Retina (tissue), 1 donor: ENCODE measurements at regions not wholly inside any gene's neighbourhood (a gene's known extent, or its start where the extent isn't known, plus 50 kb on each side); places are given as distances from the start of the nearest gene placed in this dataset.

ENCODE experiments used
- DNase-seq: peaks from one replicate; pipeline ENCODE4 v3.0.0-alpha.2; 2016

DNA sequence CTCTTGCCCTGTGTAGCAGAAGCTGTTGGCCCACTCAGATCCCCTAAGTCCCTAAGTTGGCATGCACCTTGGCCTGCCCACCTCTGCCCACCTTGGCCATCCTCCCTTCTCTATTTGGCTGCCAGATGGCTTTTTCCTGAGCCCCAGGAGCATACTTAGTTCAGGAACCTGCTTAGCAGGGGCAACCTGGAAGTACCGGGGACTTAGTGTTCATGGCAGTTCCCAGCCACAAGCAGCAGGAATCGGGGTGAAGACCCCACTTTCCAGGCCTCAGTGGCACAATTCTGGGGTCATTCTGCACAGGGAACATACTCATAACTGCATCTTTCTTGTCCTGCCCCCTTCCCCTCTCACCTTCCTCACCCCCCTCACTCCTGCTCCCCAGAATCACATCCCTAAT is 158.0 kb upstream of the PMEPA1 start:
- no peak for DNase-seq

DNA sequence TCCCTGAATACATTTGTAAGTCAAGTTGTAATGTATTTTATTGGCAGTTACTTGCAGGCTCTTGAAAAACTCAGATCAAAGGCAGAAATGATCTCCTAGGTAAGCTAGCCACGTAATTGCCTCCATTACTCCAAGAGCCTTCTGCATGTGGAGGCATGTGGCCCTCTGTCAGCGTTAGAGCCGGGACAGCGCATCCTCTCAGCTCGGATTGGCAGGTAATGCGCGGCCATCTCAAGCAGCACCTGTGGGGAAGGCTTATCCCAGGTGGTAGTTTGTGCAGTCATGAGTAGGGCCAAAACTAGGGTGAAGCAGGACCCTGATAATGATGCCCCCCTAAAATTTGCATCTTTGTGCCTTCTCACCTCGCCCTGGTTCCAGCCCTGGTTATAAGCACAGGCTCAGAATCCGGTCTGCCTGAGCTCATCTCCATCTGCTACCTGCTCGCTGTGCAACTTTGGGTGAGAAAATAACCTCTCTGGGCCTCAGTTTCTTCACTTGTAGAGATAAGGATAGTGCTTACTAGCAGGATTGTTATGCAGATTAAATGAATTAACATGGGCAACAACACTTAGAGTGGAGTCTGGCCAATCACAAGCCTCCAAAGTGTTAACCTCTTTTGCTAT is 157.5 kb upstream of the PMEPA1 start:
- no peak for DNase-seq

DNA sequence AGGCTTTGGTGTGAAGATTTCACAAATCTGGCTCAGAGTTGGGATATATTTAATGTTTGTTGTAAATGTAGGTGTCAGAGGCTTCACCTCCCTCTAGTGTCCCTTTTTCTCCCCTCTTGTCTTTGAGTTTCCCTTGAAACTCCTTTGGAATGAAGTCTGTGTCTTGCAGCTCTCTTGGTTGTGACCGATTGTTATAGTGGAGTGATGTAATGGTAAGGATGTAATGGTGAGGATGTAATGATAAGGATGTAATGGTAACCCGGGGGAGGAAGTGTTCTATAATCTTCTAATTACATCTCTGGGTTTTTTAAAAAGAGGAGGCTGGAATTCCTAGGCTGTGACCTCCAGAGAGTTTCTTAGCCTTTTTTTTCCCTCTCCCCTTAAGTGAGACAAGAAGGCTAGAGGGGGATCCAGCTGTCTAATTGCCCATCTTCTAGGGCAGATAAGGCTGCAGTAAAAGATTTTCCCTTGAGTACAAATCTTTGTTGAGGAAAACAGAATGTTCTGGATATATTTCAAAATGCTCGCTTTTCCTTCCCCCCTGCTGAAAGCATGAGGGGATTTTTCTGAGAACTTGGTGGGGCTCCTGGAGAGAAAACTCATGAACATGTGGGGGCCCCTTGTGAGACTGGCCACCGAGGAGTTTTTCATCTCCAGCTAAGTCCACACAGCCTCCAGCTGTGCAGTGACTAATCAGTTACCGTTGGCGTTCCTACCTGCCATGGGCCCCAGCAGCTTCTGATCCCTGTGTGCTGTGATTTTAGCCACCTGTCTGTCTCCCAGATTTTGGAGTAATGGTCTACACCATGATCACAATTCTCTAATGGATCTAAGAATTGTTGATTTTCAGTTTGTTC is 156.7 kb upstream of the PMEPA1 start:
- DNase-seq, result no peak

DNA sequence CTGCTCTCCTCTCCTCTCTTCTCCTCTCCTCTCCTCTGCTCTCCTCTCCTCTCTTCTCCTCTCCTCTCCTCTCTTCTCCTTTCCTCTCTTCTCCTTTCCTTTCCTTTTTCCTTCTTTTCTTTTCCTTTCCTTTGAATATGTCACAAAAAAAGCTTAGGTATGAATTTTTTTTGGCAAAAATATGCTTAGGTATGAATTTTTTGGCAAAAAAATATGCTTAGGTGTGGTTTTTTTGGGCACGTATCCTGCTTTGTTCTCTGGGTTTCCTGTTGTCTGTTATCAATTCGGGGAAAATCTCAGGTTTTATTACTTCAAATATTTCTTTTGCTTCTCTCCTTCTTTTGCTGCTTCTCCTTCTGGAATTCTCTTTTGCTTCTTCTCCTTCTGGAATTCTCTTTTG is 155.5 kb upstream of the PMEPA1 start:
- no peak for DNase-seq

DNA sequence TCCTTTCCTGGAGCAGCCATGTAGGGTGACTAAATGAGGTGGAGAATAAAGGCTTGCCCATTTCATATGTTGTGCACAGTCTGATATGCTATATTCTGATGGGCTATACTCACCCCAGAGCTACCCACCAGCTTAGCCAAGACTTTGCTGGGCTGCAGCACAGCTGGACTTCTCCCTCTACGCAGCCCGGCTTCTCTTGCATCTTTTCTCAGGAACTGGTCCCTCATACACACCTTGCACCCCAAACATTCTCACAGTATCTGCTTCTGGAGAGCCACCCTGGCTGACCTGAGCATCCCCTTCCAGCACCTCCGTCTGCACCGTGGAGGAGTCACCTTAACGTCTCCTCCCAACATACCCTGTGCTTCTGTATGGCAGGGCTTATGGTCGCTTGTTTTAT is 150.8 kb upstream of the PMEPA1 start:
- DNase-seq, result no peak

DNA sequence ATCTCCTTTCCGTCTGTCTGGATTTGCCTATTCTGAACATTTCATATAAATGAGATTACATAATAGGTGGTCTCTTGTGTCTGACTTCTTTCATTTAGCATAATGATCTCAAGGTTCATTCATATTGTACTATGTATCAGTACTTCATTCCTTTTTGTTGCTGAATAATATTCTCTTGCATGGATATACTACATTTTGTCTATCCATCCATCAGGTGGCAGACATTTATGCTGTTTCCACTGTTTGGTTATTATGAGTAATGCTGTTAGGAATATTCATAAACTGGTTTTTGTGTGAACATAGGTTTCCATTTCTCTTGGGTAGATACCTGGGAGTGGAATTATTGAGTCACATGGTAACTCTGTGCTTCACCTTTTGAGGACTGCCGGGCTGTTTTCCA is 148.2 kb upstream of the PMEPA1 start:
- no peak for DNase-seq

DNA sequence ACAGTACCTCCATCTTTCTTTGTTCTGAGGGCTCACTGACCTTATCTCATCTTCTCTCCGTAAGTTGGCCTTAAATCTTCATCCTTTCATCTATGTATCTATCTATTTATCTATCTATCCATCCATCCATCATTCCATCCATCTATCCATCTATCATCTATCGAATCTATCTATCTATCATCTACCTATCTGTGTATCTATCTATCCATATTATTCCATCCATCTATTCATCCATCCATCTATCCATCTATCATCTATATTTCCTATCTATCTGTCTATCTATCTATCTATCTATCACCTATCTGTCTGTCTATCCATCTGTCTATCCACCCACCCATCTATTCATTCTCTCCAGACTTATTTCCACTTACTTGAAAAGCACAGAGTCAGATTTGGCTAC is 147.3 kb upstream of the PMEPA1 start:
- DNase-seq, result no peak

DNA sequence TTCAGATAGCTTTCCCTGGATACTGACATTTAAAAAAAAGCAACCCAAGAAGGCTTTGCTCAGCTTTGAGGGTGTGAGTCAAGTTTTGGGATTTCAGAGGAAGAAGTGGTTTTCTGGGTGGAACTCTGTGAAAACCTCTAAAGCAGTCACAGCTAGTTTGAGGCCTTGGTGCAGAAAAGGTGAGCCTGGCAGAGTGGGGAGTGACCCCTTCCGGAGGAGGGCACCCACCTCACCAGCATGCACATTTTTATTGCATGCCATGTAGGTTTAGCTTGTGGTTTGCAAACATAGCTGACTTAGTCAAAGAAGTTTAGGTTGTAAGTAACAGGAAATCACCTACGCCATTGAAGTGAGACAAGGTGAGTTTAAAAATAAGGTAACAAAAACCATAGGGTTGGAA is 146.8 kb upstream of the PMEPA1 start:
- no peak for DNase-seq

DNA sequence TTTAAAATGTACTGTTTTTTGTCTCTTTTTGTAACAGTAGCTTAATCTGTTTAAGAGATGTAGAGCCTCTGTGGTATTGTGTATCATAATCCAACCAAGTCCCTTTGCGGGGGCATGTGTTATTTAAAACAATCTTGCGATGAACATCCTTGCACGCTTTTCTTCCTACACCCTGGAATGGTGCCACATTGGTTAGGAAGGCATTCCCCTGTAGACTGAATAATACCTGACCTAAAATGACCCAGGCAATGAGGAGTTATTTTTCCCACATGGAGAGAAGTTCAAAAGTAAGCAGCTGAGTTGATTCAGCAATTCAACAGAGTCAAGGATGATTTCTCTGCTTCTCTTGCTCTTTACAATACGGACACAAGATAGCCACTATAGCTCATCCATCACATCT is 142.0 kb upstream of the PMEPA1 start:
- DNase-seq, result no peak

DNA sequence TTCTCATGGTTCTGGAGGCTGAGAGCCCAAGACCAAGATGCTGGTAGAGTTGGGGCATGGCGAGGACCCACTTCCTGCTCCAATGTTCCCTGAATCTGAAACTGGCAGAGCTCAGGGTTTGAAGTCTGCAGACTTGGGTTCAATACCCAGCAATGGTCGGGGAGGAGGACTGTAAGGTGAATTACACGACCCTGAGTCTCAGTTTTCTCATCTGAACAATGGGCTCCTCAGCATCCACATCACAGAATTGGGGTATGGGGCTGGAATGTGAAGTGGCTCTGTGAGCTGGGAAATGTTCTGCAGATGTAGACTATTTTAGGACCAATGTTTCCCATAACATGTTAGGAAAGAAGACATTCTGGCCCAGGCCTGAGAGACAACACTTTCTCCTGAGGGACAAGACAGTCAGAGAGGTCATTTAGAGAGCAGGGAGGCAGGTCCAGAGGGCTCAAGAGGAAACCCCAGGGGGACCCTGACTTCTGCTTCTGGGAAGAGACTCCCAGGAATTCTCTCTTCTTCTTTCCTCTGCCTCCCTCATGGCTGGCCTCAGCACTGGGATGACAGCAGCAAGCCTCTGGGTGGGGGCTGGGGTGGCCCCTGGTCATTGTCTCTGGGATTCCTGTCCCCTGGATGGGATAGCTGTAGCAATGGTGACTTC is 141.3 kb upstream of the PMEPA1 start:
- DNase-seq, result no peak

DNA sequence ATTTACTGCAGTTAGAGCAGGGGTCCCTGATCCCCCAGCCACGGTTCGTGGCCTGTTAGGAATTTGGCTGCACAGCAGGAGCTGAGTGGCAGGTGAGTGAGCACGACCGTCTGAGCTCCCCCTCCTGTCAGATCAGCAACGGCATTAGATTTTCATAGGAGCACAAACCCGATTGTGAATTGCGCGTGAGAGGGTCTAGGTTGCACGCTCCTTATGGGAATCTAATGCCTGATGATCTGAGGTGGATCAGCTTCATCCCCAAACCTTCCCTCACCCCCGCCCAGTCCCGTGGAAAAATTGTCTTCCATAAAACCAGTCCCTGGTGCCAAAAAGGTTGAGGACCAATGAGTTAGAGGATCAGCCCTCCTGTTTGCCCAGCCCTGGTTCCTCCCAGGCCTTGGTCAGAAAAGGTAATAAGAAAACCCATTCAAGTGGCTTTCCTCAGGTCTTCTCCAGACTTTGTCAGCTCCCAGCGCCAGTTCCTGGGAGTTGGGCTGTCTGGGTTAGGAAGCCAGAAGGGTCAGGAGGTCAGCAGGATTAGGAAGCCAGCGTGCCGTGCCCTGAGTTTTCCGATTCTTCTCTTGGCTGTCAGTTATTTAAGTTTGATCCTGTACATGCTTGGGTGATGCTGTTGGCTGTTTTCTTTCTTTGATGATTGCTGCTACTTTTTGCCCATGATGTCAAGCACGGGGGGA is 139.9 kb upstream of the PMEPA1 start:
- no peak for DNase-seq

DNA sequence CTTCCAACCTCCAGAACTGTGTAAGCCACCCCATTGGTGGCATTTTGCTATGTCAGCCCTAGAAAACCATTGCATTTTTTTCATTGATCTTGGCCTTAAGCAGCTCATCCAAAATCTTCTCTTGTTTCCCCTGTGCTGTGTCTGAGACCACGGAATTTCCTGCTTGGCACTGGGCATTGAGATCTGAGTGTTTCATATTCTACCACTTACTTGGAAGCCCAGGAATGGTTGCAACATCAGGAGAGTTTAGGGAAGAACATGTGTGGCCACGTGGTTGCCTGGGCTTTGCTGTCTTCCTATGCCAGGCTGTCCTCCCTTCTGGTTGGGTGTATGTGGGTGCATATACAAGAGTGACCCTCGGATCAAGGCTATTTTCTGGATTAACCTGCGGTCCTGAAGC is 139.3 kb upstream of the PMEPA1 start:
- DNase-seq, result no peak

DNA sequence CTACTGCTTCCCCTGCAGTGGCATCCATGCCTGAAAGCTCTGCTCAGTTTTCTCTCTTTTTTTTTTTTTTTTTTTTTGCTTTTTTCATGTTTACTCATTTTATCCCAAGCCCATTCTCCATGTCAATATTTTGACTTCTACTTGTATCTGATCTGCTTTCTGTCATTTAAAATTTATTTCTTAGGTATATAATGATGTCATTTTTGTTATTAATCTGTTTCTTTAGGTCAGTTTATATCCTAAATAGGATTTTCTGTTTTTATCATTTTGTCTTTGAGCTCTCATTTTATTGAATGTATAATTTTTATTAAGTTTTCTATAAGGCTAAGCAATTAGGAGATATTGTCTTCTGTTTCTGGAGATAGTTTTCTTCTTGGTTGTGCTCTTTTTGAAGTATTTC is 138.5 kb upstream of the PMEPA1 start:
- no peak for DNase-seq

DNA sequence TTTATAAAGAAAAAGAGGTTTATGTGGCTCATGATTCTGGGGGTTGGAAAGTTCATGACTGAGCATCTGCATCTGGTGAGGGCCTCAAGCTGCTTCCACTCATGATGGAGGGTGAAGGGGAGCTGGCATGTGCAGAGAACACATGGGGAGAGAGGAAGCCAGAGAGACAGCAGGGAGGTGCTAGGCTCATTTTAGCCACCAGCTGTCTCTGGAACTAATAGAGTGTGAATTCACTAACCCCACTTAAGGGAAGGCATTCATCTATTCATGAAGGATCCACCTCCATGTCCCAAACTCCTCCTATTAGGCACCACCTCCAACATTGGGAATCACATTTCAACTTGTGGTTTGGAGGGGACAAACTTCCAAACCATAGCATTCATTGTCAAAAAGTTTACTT is 137.3 kb upstream of the PMEPA1 start:
- DNase-seq, result no peak

DNA sequence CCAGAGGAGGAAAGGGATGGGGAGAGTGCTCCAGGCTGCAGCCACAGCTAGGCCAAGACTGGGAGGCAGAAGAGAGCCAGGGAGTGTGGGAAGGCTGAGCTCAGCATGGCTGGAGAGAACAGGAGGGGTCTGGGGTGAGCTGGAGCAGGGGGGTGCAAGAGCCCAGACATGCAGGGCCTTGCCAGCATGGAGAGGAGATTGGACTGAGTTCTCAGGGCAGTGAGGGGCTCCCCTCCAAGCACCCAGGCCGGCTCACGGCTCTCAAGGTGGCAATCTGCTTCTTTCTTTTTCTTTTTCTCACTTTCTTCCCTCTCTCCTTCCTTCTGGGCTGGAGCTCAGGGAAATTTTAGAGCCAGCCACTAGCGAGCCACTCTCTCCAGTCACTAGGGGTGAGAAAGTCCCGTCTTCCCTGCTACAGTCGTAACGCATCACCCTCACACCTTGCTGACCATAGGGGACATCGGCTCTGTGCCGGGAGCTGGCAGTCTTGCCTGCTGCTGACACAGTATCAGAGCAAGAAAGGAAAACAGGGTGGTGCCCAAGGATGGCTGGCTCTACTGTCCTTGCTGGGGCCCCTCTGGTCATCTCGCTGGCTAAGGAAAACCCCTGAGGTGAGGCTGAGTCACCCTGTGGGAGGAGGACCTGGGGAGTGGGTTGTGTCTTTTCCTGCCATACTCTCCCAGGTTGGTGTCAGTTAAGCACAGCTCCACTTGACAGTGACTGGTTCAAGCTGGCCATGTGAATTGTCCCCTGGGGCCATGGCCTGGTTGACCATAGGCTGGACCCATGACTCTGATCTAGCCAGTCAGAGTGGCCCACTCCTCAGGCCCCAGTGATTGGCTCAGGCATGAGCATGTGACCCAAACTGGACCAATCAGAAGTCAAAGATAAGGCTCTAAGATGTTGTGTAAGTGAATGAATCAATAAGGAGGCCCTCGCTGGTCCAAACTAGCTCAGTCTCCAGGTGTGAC is 135.1 kb upstream of the PMEPA1 start:
- DNase-seq, result no peak

DNA sequence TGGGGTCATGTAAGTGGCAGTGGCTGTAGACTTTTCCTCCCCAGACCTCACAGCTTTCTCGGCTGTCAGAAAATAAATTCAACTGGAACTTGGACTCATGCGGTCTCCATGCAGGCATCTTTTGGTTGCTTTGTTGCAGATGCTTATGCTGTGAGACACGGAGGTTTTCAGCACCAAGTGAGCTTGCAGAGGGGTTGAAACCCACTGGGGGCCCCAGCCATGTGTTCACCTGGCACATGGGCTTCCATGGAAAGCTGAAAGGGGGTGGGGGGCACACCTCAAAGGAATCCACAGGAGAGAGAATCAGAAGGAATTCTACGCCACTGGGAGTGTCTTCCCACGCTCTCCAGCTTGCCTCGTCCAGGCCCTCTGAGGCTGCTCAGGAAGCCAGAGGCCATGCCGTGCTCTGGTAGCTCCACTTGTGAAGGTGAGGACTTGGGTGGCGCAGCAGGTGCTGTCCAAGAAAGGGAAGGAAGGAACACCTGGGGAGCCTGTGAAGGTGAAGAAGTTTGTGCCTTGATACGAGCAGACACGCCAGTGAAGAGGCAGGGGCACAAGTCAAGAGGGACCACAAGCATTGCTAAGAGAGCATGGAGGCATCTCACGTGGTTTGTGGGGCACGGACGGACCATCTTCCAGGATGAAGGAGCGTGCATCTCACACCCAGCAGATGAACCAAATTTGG is 134.3 kb upstream of the PMEPA1 start:
- no peak for DNase-seq

DNA sequence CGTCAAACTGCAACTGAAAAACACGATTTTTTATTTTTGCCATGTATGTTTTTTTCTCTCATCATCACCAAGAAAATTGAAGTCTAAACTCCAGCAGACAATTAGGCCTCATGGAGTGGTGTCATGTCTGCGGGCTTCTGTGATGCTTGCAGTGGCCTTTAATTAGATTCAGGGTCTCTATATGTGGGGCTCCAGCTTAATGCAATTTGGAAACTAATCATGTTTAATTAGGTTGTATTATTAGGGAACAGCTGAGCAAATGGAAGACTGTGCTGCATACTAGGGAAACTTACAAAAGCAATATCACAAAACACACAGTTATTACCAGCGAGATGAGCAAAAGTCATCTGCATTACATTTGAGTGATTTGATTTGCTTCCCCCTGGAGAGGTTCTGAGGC is 132.9 kb upstream of the PMEPA1 start:
- DNase-seq, result no peak

DNA sequence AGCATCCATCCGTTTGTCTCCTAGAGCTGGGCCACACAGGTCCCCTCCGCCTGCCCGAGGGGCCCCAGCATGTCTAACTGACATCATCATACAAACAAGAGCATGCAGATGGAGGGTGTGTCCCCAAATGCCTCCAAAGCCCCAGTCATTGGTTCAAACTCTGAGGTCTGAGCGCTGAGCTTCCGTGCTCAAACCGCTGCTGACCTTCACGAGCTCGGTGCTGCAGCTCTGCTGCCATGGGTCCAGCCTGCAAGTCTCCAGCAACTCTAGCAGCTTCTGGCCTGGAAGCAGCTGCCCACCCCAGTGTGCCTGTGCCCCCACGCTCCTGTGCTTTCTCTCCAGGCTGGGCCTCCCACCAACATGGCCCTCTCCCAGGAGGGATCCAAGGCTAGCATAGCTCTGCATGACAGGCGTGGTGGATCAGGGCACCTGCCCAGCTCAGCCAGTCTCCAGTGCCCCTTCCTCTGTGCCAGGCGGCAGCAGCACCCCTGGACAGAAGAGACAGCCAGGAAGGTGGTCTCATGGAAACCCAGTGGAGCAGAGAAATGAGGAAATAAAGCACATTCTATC is 131.6 kb upstream of the PMEPA1 start:
- no peak for DNase-seq

DNA sequence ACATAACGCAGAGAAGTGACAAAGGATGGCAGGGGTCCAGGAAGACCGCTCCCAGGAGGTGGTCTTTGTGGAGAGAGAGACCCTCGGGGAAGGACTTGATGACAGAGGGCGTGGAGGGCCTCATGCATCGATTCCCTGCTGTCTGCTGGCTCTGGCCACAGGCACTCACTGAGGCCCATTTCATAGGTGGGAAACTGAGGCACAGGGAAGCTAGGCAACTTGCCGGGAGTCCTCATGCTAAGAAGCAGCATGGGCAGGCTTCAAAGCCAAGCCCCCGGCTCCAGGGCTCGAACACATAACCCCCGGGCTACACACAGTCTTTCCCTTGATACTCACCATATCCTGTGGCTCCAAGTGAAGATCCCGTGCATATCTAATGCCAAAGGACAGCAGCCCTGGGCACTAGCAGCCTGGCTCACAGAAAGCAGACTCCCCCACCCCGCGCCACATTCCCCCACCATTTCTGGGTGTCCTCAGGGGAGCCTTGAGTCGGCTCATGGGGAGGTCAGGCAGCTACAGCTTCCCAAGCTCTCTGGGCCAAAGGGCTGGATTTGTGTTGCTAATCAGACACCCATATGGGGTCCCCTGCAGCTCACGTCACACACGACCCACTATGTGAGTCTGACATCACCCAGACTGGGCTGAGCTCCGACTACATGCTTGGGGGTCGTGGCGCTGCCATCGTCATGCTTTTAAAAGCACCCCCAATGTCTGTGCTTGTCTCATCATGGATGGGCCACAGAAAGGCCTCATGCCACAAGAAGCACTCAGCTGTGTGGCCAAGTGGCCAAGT is 130.9 kb upstream of the PMEPA1 start:
- no peak for DNase-seq

DNA sequence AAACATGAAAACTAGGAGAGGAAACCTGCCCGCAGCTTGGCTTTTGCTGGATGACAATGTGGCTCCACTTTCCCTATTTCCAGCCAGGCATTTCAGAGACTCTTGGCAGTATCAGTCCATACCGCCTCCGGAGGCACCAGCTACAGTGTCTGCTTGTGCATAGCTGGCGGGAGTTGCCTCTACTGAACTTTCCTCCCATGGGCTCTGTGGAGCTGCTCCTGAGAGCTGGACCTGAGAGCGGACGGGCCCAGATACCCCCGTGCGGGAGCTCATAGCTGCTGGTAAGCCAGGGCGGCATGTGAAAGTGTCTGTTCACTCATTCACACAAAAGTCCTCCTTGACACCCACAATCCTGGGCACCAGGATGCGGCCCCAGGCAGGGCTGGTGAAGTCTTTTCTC is 130.3 kb upstream of the PMEPA1 start:
- no peak for DNase-seq
